A673 (cell line): ENCODE measurements at regions not wholly inside any gene's neighbourhood (a gene's known extent, or its start where the extent isn't known, plus 50 kb on each side); places are given as distances from the start of the nearest gene placed in this dataset.

Experiments
- BruUV-seq: library from RNA; stranded (reverse); fragments of 400-500 nt; replicated peaks from 2 replicates; lab custom pipeline; 2021; lab: Mats Ljungman, UMichigan
- CTCF ChIA-PET: fragments of 300-600 bp; sonication (Branson Sonifier 250); formaldehyde crosslinking; loops from one replicate; lab custom pipeline; 2022; ENCODE audit warnings: antibody characterized with exemption; lab: Charles Lee
- POLR2A ChIA-PET: fragments of 300-600 bp; sonication (Branson Sonifier 250); formaldehyde crosslinking; loops from one replicate; lab custom pipeline; 2022; ENCODE audit warnings: antibody characterized with exemption; ENCODE audit not compliant: low non-redundant PET; lab: Charles Lee
- DNase-seq: peaks from one replicate; pipeline ENCODE4 v3.0.0-alpha.2; 2015; ENCODE audit warnings: low spot score
- H3K27ac ChIP-seq: fragments of 200-600 bp; sonication (generic); 2 replicates; pipeline ENCODE4 v1.5.1; 2016; ENCODE audit warnings: mixed run types, low read depth, mild to moderate bottlenecking, mixed read lengths, antibody characterized with exemption, low read length; ENCODE audit not compliant: poor library complexity, severe bottlenecking
- H3K27me3 ChIP-seq: fragments of 200-600 bp; sonication (generic); replicated peaks from 2 replicates; pipeline ENCODE4 v1.6.1; 2017; ENCODE audit warnings: mixed run types, low read depth, mild to moderate bottlenecking, mixed read lengths, antibody characterized with exemption, low read length; ENCODE audit not compliant: insufficient read depth, poor library complexity
- H3K36me3 ChIP-seq: fragments of 200-600 bp; sonication (generic); 2 replicates; pipeline ENCODE4 v1.6.1; 2016; ENCODE audit warnings: mixed run types, mild to moderate bottlenecking, mixed read lengths, antibody characterized with exemption, low read length; ENCODE audit not compliant: insufficient read depth, poor library complexity, severe bottlenecking
- H3K4me1 ChIP-seq: fragments of 200-600 bp; sonication (generic); 2 replicates; pipeline ENCODE4 v1.6.1; 2017; ENCODE audit warnings: mixed run types, mild to moderate bottlenecking, mixed read lengths, antibody characterized with exemption, low read length; ENCODE audit not compliant: insufficient read depth, poor library complexity, severe bottlenecking
- H3K4me3 ChIP-seq: fragments of 200-600 bp; sonication (generic); 2 replicates; pipeline ENCODE4 v1.5.1; 2016; ENCODE audit warnings: low read depth, mixed run types, mild to moderate bottlenecking, mixed read lengths, low read length; ENCODE audit not compliant: poor library complexity, severe bottlenecking
- H3K9me3 ChIP-seq: fragments of 200-600 bp; sonication (generic); 2 replicates; pipeline ENCODE4 v1.6.1; 2016; ENCODE audit warnings: mixed run types, low read depth, mild to moderate bottlenecking, mixed read lengths, antibody characterized with exemption, low read length; ENCODE audit not compliant: poor library complexity, severe bottlenecking
- CTCF ChIP-seq: fragments of 300-800, 200-600 bp; sonication (generic); conservative IDR thresholded peaks from 2 replicates; pipeline ENCODE4 v1.5.1; 2017; ENCODE audit warnings: low read depth, mild to moderate bottlenecking, antibody characterized with exemption, low read length, moderate library complexity, mixed read lengths
- EZH2 ChIP-seq: fragments of 200-600 bp; sonication (generic); IDR thresholded peaks from 2 replicates; pipeline ENCODE4 v1.6.1; 2017; ENCODE audit warnings: borderline replicate concordance, low read depth, mild to moderate bottlenecking, mixed read lengths, antibody characterized with exemption, low read length; ENCODE audit not compliant: poor library complexity, severe bottlenecking
- intact Hi-C: fragments of 100-400 bp; cut with micrococcal nuclease; formaldehyde crosslinking; loops from one replicate; pipeline ENCODE4 v1.10.0; 2022; ENCODE audit not compliant: unreplicated experiment

- no peak for DNase-seq
- Histone ChIP-seq H3K9me3 (no peaks in the 10 kb centered on the region), H3K4me3 (no peak overlapping the region), H3K27ac (no peak overlapping the region), H3K27me3 (no peaks in the 10 kb centered on the region), H3K36me3 (no peaks in the 10 kb centered on the region), H3K4me1 (no peaks in the 10 kb centered on the region)
- POLR2A ChIA-PET, result no interaction called here
- BruUV-seq, result no TSS peak
- CTCF ChIA-PET, result no interaction called here
- TF ChIP-seq CTCF, result no peak
- no peak for TF ChIP-seq EZH2
- intact Hi-C loops, result no loop called here
Measured at GRCh38 chr5:156253130-156253529, 73.8 kb upstream of the SGCD start.

- TF ChIP-seq CTCF, result no peak
- no peak for TF ChIP-seq EZH2
- no peaks in the 10 kb centered on the region for H3K9me3 ChIP-seq
- H3K27me3 ChIP-seq, result no peaks in the 10 kb centered on the region
- no peak overlapping the region for H3K27ac ChIP-seq
- intact Hi-C loops, result no loop called here
- POLR2A ChIA-PET, result no interaction called here
- CTCF ChIA-PET, result no interaction called here
- DNase-seq, result no peak
- H3K36me3 ChIP-seq, result no peaks in the 10 kb centered on the region
- BruUV-seq, result no TSS peak
- H3K4me3 ChIP-seq, result no peak overlapping the region
- no peaks in the 10 kb centered on the region for H3K4me1 ChIP-seq
Measured at GRCh38 chr5:156254196-156254595, 72.8 kb upstream of the SGCD start.

- H3K4me1 ChIP-seq, result no peaks in the 10 kb centered on the region
- H3K36me3 ChIP-seq, result no peaks in the 10 kb centered on the region
- CTCF ChIA-PET, result no interaction called here
- no peak for TF ChIP-seq CTCF
- no peak for TF ChIP-seq EZH2
- no peaks in the 10 kb centered on the region for H3K9me3 ChIP-seq
- H3K4me3 ChIP-seq, result no peak overlapping the region
- BruUV-seq, result no TSS peak
- H3K27me3 ChIP-seq, result no peaks in the 10 kb centered on the region
- intact Hi-C loops, result no loop called here
- DNase-seq, result no peak
- no peak overlapping the region for H3K27ac ChIP-seq
- POLR2A ChIA-PET, result no interaction called here
Measured at GRCh38 chr5:156256642-156257041, 70.3 kb upstream of the SGCD start.
